Hepatocyte (in vitro differentiated cells): ENCODE measurements at regions not wholly inside any gene's neighbourhood (a gene's known extent, or its start where the extent isn't known, plus 50 kb on each side); places are given as distances from the start of the nearest gene placed in this dataset.

Experiments
- DNase-seq: peaks from one replicate; pipeline ENCODE4 v3.0.0-alpha.2; 2016; ENCODE audit warnings: low spot score
- H2AFZ ChIP-seq: fragments of 200-600 bp; sonication (generic); 2 replicates; pipeline ENCODE4 v1.6.0; 2016; ENCODE audit warnings: antibody characterized with exemption, mild to moderate bottlenecking
- H3K27ac ChIP-seq: fragments of 200-600 bp; sonication (generic); 2 replicates; pipeline ENCODE4 v1.5.1; 2016; ENCODE audit warnings: mild to moderate bottlenecking
- H3K27me3 ChIP-seq: fragments of 200-600 bp; sonication (generic); 2 replicates; pipeline ENCODE4 v1.6.1; 2016
- H3K36me3 ChIP-seq: fragments of 200-600 bp; sonication (generic); replicated peaks from 2 replicates; pipeline ENCODE4 v1.5.1; 2016; ENCODE audit warnings: low read depth; ENCODE audit not compliant: insufficient read depth
- H3K4me1 ChIP-seq: fragments of 200-600 bp; sonication (generic); 2 replicates; pipeline ENCODE4 v1.5.1; 2016; ENCODE audit warnings: mild to moderate bottlenecking, moderate library complexity; ENCODE audit not compliant: insufficient read depth
- H3K4me2 ChIP-seq: fragments of 200-600 bp; sonication (generic); 2 replicates; pipeline ENCODE4 v1.6.0; 2016
- H3K4me3 ChIP-seq: fragments of 200-600 bp; sonication (generic); 2 replicates; pipeline ENCODE4 v1.5.1; 2016; ENCODE audit warnings: mild to moderate bottlenecking
- H3K79me2 ChIP-seq: fragments of 200-600 bp; sonication (generic); 2 replicates; pipeline ENCODE4 v1.6.0; 2017; ENCODE audit warnings: mild to moderate bottlenecking
- H3K9me2 ChIP-seq: fragments of 200-600 bp; sonication (generic); replicated peaks from 2 replicates; pipeline ENCODE4 v1.6.0; 2017; ENCODE audit warnings: mild to moderate bottlenecking; ENCODE audit not compliant: insufficient read depth
- H3K9me3 ChIP-seq: fragments of 200-600 bp; sonication (generic); 2 replicates; pipeline ENCODE4 v1.5.1; 2016; ENCODE audit warnings: low read depth, mild to moderate bottlenecking
- H4K20me1 ChIP-seq: fragments of 200-600 bp; sonication (generic); 2 replicates; pipeline ENCODE4 v1.6.0; 2016; ENCODE audit warnings: mild to moderate bottlenecking; ENCODE audit not compliant: insufficient read depth, poor library complexity, severe bottlenecking
- CTCF ChIP-seq: fragments of 200-600 bp; sonication (generic); IDR thresholded peaks from 2 replicates; pipeline ENCODE4 v1.5.1; 2016; ENCODE audit warnings: antibody characterized with exemption, mild to moderate bottlenecking; ENCODE audit not compliant: poor library complexity
- EZH2 ChIP-seq: fragments of 200-600 bp; sonication (generic); IDR thresholded peaks from 2 replicates; pipeline ENCODE4 v1.6.1; 2016; ENCODE audit warnings: antibody characterized with exemption, mild to moderate bottlenecking, borderline replicate concordance
- EZH2phosphoT487 ChIP-seq: fragments of 200-600 bp; sonication (generic); IDR thresholded peaks from one replicate; pipeline ENCODE4 v1.6.1; 2018; ENCODE audit warnings: antibody characterized with exemption, mild to moderate bottlenecking, low read depth, moderate library complexity; ENCODE audit not compliant: unreplicated experiment, severe bottlenecking
- WGBS: methylation state at CpG from one replicate; pipeline ENCODE4 v1.1.6; 2016; ENCODE audit warnings: low lambda C conversion rate; ENCODE audit errors: missing lambda C conversion rate; 5-methylcytosine and 5-hydroxymethylcytosine counted together

- Histone ChIP-seq H3K9me2 (no peaks in the 10 kb centered on the region), H3K79me2 (no peaks in the 10 kb centered on the region), H3K36me3 (no peaks in the 10 kb centered on the region), H3K9me3 (no peaks in the 10 kb centered on the region), H3K27ac (no peak overlapping the region), H3K4me2 (no peak overlapping the region), H4K20me1 (no peaks in the 10 kb centered on the region), H3K4me1 (no peaks in the 10 kb centered on the region), H2AFZ (no peak overlapping the region), H3K27me3 (no peaks in the 10 kb centered on the region), H3K4me3 (no peak overlapping the region)
- TF ChIP-seq EZH2phosphoT487: no peak
- TF ChIP-seq CTCF: no peak
- TF ChIP-seq EZH2: no peak
- 84% methylated on average over 9 of the region's 9 CpGs for WGBS
- DNase-seq: no peak
These were observed 246.7 kb downstream of the TTLL2 start for GRCh38 chr6:167571550-167571949.

- Histone ChIP-seq H3K79me2 (no peaks in the 10 kb centered on the region), H3K4me3 (no peak overlapping the region), H2AFZ (no peak overlapping the region), H3K36me3 (no peaks in the 10 kb centered on the region), H3K27me3 (no peaks in the 10 kb centered on the region), H3K9me2 (no peaks in the 10 kb centered on the region), H4K20me1 (no peaks in the 10 kb centered on the region), H3K4me2 (no peak overlapping the region), H3K27ac (no peak overlapping the region), H3K4me1 (no peaks in the 10 kb centered on the region), H3K9me3 (no peaks in the 10 kb centered on the region)
- 93% methylated on average over 10 of the region's 10 CpGs for WGBS
- no peak for DNase-seq
- no peak for TF ChIP-seq EZH2phosphoT487
- TF ChIP-seq EZH2: no peak
- no peak for TF ChIP-seq CTCF
These were observed 247.2 kb downstream of the TTLL2 start for GRCh38 chr6:167572106-167572505.

GRCh38 chr6:167572841-167573271 is 248.0 kb downstream of the TTLL2 start:
- Histone ChIP-seq H3K9me2 (no peaks in the 10 kb centered on the region), H3K27ac (no peak overlapping the region), H3K27me3 (no peaks in the 10 kb centered on the region), H3K36me3 (no peaks in the 10 kb centered on the region), H3K4me2 (no peak overlapping the region), H3K4me3 (no peak overlapping the region), H3K9me3 (no peaks in the 10 kb centered on the region), H3K79me2 (no peaks in the 10 kb centered on the region), H3K4me1 (no peaks in the 10 kb centered on the region), H4K20me1 (no peaks in the 10 kb centered on the region), H2AFZ (no peak overlapping the region)
- 79% methylated on average over 13 of the region's 13 CpGs for WGBS
- no peak for TF ChIP-seq EZH2
- no peak for TF ChIP-seq EZH2phosphoT487
- no peak for TF ChIP-seq CTCF
- no peak for DNase-seq
